Effector memory CD8-positive, alpha-beta T cell (primary cell): ENCODE measurements at regions not wholly inside any gene's neighbourhood (a gene's known extent, or its start where the extent isn't known, plus 50 kb on each side); places are given as distances from the start of the nearest gene placed in this dataset.

Experiments used
- ATAC-seq: fragments of 150-1000 bp; cut with Tn5 transposase; replicated peaks from 2 replicates; pipeline ENCODE4 v1.10.0; 2021; ENCODE audit warnings: mild to moderate bottlenecking, moderate library complexity
- DNase-seq, 3 experiments: peaks; one replicate each; pipeline ENCODE4 v3.0.0; 2021
- H3K27ac Mint-ChIP-seq, 2 donors: one replicate each; pipeline ENCODE4 v1.8.0; 2022; ENCODE audit warnings: mild to moderate bottlenecking in 2 of 2, mixed read lengths in 2 of 2, moderate library complexity in 2 of 2
- H3K27me3 Mint-ChIP-seq, 2 donors: one replicate each; pipeline ENCODE4 v1.8.0; 2022; ENCODE audit warnings: mixed read lengths in 2 of 2
- H3K36me3 Mint-ChIP-seq: one replicate; pipeline ENCODE4 v1.8.0; 2022; ENCODE audit warnings: mild to moderate bottlenecking, moderate library complexity, mixed read lengths; ENCODE audit not compliant: insufficient read depth
- H3K4me1 Mint-ChIP-seq, 2 donors: one replicate each; pipeline ENCODE4 v1.8.0; 2022; ENCODE audit warnings: low read depth in 2 of 2, mixed read lengths in 2 of 2
- H3K4me3 Mint-ChIP-seq, 2 donors: one replicate each; pipeline ENCODE4 v1.8.0; 2022; ENCODE audit warnings: mild to moderate bottlenecking in 2 of 2, mixed read lengths in 2 of 2, moderate library complexity in 2 of 2
- H3K9me3 Mint-ChIP-seq, 2 donors: one replicate each; pipeline ENCODE4 v1.8.0; 2022; ENCODE audit warnings: mixed read lengths in 2 of 2

DNA sequence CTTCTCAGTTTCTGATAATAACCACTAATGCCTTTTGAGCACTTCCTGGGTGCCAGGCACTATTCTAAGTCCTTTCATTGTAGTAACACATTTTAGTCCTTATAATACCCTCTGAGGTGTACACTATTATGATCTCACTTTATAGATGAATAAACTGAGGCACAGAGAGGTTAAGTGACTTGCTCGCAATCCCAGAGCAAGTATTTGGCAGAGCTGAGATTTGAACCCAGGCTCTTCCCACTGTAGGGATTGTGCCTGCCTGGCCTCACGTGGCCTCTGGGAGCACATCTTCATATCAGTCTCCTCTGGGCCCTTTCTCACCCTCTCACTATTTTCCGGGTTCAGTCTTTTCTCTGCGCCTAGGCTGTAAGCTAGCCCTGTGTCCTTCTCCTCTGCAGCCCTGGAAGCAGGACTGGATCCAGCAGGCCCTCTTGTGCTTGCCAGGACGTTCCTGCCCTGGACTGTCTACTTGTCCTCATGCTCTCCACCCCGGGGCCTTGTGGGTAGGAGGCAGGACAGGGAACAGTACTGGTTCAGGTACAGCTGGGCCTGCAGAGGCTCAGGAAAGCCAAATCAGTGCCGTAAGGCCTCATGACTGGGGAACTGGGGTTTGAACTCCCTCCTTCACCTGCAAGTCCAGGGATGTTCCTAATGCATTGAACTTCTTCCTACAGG lies 139.6 kb downstream of the VEGFA start:
- Mint-ChIP-seq H3K4me1 (no peaks in the 10 kb centered on the region), H3K36me3 (peaks cover 6% of the 10 kb centered on the region), H3K27ac (no peak overlapping the region), H3K9me3 (no peaks in the 10 kb centered on the region), H3K4me3 (no peak overlapping the region), H3K27me3 (peaks cover 6 to 55% of the 10 kb centered on the region in 2 donors)
- DNase-seq (no peak), ATAC-seq (no peak)

DNA sequence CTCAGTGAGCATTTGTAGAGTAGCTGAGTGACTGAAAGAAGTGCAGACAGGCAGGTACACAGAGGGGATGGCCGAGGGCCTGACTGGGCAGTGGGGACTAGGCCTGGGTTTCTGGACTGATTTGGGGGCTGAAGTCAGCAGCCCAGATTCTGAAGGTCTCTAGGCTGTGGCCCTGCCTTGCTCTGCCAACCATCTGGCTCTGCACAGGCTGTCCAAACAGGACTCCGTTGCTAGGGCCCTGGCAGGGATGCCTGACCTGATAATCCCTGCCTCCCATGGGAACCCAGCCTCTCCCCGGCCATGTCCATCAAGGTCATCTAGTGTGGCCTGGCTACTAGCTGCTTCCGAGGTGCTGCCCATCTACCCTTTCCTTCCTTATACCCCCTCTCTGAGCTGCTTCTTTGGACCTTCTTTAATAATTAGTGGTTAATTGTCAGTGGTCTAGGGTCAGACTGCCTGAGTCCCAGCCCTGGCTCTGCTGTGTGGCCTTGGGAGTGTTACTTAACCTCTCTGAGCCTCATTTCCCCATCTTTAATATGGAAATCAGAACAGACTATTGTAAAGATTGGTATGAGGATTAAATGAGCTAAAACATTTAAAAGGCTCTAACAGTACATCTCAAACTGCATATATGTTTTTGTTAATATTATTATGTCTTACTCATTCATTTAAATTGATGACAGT lies 137.9 kb downstream of the VEGFA start:
- H3K9me3 Mint-ChIP-seq, result no peaks in the 10 kb centered on the region
- no peak overlapping the region for H3K4me3 Mint-ChIP-seq
- H3K27ac Mint-ChIP-seq, result no peak overlapping the region

DNA sequence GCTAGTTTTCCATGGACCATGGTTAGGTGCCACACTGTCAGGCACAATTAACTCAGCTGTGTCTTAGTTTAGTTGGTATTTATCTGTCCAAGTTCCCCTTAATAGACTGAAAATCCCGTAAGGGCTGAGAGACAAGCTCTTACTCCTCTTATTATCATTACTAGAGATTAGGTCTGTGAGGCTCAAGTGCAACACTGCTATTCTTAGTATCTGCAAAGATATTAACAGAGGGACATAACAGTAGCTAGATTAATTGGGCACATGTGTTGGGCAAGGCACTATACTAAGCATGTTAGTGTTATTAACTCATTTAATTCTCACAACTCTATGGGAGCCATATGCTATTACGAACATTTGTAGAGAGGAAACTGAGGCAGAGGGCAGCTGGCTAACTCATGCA lies 137.3 kb downstream of the VEGFA start:
- H3K4me3 Mint-ChIP-seq, result no peak overlapping the region
- no peak for ATAC-seq
- H3K36me3 Mint-ChIP-seq, result peaks cover 3% of the 10 kb centered on the region
- peaks cover 6 to 34% of the 10 kb centered on the region in 2 donors for H3K27me3 Mint-ChIP-seq
- no peaks in the 10 kb centered on the region for H3K9me3 Mint-ChIP-seq
- H3K27ac Mint-ChIP-seq, result no peak overlapping the region
- no peak for DNase-seq
- H3K4me1 Mint-ChIP-seq, result no peaks in the 10 kb centered on the region

More for the DNA sequence above, 137.9 kb downstream of the VEGFA start:
- ATAC-seq (no peak), DNase-seq (no peak)
- H3K27me3 Mint-ChIP-seq, result peaks cover 6 to 38% of the 10 kb centered on the region in 2 donors
- H3K36me3 Mint-ChIP-seq, result peaks cover 5% of the 10 kb centered on the region
- H3K4me1 Mint-ChIP-seq, result no peaks in the 10 kb centered on the region

DNA sequence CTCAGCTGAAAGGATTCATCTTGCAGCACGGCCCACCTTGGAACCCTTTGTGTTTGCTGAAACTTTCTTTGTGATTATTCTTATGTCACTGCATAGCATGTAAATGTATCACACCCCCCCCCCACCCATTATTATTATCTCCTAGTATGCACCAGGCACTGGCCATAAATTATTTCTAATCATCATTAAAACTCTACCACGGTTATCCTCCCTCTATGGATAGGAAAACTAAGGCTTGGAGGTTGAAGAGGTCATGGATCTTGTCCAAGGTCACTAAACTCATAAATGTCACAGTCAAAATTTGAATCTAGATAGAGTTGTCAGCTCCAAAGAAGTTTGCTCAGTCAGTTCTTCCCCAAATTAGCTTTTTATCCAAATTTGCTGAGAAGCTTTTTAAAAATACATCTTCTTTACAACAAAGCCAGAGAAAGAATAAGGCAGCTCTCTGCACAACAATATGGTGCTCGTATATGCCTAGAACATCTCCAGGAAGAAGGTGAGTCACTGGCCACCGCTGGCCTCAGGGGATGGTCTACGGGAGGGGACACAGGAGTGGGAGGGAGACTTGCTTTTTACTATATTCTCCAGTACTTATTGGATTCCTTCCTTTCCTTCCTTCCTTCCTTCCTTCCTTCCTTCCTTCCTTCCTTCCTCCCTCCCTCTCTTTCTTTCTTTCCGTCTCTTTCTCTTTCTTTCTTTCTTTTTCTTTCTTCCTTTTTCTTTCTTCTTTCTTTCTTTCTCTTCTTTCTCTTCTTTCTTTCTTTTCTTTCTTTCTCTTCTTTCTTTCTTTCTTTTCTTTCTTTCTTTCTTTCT lies 134.5 kb downstream of the VEGFA start:
- H3K4me3 Mint-ChIP-seq, result no peak overlapping the region
- ATAC-seq, result no peak
- DNase-seq, result no peak
- H3K27ac Mint-ChIP-seq, result no peak overlapping the region
- H3K27me3 Mint-ChIP-seq, result peaks cover 6 to 30% of the 10 kb centered on the region in 2 donors
- H3K9me3 Mint-ChIP-seq, result no peaks in the 10 kb centered on the region
- H3K4me1 Mint-ChIP-seq, result no peaks in the 10 kb centered on the region
- H3K36me3 Mint-ChIP-seq, result peaks cover 3% of the 10 kb centered on the region

DNA sequence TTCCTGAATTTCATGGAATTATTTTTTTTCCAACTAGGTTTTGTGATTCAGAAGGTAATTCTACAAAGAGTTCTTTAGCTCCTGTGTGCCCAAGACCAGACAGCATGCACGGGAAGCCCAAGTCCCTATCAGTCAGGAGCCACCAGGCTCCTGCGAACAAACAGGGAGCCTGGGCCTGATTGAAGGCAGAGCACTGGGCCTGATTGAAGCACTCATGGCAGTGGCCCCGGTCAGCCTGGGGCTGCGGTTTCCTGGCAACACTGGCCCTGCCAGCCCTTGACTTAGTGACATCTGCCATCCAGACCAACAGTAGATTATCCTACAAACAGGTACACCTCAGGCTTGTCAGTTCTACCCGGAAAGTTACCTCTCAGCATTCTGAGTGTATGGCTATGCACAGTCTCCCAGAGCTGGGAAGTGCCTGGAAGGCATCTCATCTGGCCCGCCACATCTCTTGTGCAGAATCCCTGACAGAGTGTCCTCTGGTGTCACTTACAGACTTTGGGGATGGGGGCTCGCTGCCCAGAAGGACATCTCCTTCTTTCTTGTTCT lies 133.8 kb downstream of the VEGFA start:
- no peaks in the 10 kb centered on the region for H3K4me1 Mint-ChIP-seq
- no peak overlapping the region for H3K4me3 Mint-ChIP-seq
- H3K27ac Mint-ChIP-seq, result no peak overlapping the region
- no peak for ATAC-seq
- no peak for DNase-seq
- H3K9me3 Mint-ChIP-seq, result no peaks in the 10 kb centered on the region
- H3K27me3 Mint-ChIP-seq, result peaks cover 6 to 27% of the 10 kb centered on the region in 2 donors
- H3K36me3 Mint-ChIP-seq, result peaks cover 3% of the 10 kb centered on the region

DNA sequence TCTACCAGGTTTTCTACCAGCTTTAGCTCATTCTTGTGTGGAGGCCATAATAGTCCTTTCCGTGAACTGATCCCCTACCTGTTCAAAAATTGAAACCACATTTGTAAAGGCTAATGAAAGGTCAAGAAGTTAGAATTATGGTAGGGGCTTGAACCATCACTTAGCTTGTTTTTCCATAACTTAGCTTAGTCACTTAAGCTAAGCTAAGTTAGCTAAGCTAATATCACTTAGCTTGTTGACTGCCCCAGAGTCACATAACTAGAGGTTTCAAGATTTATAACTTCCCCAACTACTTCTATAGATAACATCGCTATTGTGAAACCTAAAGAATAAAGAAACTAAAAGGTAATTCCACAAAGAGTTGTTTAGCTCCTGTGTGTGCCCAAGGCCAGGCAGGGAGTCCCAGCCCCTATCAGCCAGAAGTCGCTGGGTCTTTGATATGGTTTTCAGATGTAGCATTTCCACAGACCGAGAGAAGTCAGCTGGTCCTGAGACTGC lies 131.8 kb downstream of the VEGFA start:
- no peak for ATAC-seq
- Mint-ChIP-seq H3K36me3 (peaks cover 3% of the 10 kb centered on the region), H3K27me3 (peaks cover 0 to 16% of the 10 kb centered on the region in 2 donors), H3K27ac (no peak overlapping the region), H3K9me3 (no peaks in the 10 kb centered on the region), H3K4me1 (no peaks in the 10 kb centered on the region), H3K4me3 (no peak overlapping the region)
- no peak for DNase-seq

DNA sequence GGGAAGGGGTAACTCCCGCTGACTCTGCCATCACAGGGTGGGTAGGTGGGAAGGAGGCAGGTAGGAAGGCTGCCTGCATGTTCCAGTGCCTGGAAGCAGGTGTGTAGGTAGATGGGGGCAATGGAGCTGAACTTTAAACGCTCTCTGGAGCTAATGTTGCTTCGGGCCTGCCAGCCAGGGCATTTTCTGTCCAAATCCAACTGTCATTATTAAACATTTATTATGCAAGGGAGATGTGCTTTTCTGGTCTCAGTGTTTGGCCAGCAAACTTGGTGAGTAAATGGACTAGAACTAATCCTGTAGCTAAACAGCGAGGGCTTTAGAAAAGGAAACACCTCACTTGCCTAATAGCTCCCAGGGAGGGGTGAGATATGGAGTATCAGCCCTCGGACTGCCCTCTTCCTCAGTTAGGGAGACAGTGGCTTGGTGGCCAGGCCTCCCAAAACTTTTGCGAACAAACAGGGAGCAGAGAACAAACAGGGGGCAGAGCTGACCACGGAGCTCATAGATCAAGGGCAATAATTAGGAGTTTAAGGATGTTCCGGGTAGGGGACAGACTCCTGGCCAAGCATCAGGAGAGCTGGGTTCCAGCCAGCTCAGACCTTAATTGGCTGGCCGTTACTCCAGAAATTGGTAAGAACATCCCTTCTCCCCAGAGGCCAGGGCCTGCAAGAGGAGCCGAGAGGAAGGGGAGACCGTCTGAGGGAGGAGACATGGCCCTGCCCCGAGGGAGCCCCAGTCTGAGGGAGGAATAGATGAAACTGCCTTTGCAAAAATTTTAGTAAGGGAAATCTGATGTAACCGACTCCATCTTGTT lies 131.1 kb downstream of the VEGFA start:
- H3K4me1 Mint-ChIP-seq, result no peaks in the 10 kb centered on the region
- H3K27me3 Mint-ChIP-seq, result peaks cover 3 to 14% of the 10 kb centered on the region in 2 donors
- ATAC-seq (no peak), DNase-seq (no peak)
- H3K4me3 Mint-ChIP-seq, result no peak overlapping the region
- no peak overlapping the region for H3K27ac Mint-ChIP-seq
- peaks cover 3% of the 10 kb centered on the region for H3K36me3 Mint-ChIP-seq
- H3K9me3 Mint-ChIP-seq, result no peaks in the 10 kb centered on the region

DNA sequence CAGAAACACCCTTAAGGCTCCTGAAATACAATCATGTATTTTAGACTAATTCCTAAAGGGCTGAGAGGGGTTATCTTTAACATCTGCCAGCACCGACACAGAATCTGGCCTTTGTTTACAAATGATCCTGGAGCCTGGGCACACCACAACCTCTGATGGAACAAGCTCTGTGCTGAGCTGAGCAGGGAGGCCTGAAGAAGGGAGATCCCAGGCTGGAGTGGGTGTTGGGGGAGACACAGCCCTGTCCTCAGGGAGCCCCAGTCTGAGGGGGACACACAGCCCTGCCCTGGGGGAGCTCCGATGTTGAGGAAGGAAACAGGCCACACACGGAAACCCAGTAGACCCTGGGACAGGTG lies 130.5 kb downstream of the VEGFA start:
- H3K9me3 Mint-ChIP-seq, result no peaks in the 10 kb centered on the region
- H3K4me1 Mint-ChIP-seq, result no peaks in the 10 kb centered on the region
- no peak for DNase-seq
- no peak for ATAC-seq
- peaks cover 3% of the 10 kb centered on the region for H3K36me3 Mint-ChIP-seq
- peaks cover 7 to 14% of the 10 kb centered on the region in 2 donors for H3K27me3 Mint-ChIP-seq
- H3K4me3 Mint-ChIP-seq, result no peak overlapping the region
- H3K27ac Mint-ChIP-seq, result no peak overlapping the region

DNA sequence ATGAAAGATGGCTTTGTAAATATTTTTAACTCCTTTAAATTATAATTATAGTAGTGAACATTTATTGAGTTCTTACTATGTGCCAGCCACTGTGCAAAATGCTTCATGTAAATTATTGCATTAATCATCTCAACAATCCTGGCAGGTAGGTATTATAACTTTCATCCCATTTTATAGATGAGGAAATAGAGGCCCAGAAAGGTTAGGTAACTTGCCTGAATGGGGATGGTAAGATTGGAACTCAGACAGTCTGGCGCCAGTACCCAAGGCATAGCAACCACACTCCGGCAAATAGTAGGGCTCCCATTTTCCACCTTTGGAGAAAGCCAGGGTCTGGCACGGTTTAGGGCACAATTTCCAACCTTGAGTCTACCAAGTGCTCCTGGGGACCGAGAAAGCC lies 129.8 kb downstream of the VEGFA start:
- no peak overlapping the region for H3K4me3 Mint-ChIP-seq
- H3K9me3 Mint-ChIP-seq, result no peaks in the 10 kb centered on the region
- no peak overlapping the region for H3K27ac Mint-ChIP-seq
- H3K4me1 Mint-ChIP-seq, result no peaks in the 10 kb centered on the region
- H3K27me3 Mint-ChIP-seq, result peaks cover 7 to 17% of the 10 kb centered on the region in 2 donors
- H3K36me3 Mint-ChIP-seq, result peaks cover 3% of the 10 kb centered on the region
- ATAC-seq (no peak), DNase-seq (no peak)

DNA sequence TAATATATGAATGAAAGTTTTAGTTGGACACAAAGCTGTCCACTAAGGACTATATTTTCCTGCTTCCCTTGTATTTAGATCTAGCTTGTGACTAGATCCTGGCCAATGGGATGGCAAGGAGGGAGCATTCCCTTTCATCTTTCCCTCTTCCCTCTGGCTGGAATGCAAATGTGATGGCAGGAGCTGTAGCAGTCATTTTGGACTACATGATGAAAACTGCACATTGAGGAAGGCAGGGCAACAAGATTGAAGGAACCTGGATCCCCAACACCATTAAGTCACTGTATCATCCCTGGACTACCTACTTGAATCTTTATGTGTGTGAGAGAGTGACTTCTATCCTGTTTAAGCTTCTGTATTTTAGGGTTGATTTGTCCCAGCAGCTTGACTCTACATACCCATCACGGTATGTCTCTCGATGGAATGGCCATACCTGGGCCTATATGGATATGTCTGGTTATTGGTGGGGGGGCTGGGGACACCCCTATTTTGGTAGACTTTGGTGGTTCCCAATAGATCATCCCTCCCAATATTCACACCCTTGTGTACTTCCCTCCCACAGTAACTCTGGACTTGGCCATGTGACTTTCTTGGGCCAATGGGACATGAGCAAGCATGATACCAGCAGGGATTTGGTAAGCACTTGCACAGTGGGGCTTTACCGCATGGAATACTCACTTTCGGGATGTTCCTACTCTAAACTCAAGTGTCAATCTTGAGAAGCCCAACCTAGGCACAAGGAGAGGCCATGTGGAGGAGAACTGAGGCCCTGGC lies 128.5 kb downstream of the VEGFA start:
- Mint-ChIP-seq H3K9me3 (no peaks in the 10 kb centered on the region), H3K36me3 (peaks cover 3% of the 10 kb centered on the region), H3K4me1 (no peaks in the 10 kb centered on the region), H3K4me3 (no peak overlapping the region), H3K27ac (no peak overlapping the region), H3K27me3 (peaks cover 7 to 26% of the 10 kb centered on the region in 2 donors)
- ATAC-seq, result no peak
- no peak for DNase-seq

DNA sequence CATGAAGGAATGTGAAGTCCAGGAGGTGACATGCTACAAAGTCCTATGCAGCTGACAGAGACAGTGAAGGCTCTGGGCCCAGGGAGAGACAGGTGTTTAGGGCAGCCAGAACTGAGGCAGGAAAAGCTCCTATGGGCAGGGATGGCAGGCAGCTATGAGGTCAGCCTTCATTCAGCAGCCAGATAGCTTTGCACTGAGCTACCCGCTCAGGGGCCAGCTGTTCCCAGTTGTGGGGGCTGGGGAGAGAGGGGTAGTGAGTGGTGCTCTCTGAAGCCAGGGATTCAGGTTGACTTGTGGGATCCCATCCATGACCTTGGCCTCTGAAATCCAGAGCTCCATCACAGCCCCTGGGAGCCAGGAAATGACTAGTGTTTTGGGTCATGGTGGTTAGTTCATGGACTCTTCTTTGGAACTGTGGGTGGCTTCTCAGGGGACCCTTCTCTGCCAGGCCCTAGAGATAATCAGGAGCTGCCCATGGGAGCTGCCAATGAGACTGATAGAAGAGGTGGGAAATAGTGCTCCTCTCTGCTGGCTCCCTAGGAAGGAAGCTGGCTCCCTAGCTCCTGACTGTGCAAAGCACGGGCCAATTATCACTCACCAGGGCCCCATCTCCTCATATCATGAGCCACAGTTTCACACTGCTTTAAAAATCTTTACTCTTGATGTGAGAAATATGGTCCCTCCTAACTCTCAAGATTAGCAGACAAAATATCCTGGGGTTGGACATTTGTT lies 127.7 kb downstream of the VEGFA start:
- Mint-ChIP-seq H3K4me1 (no peaks in the 10 kb centered on the region), H3K9me3 (no peaks in the 10 kb centered on the region), H3K4me3 (no peak overlapping the region), H3K27me3 (peaks cover 8 to 34% of the 10 kb centered on the region in 2 donors), H3K27ac (no peak overlapping the region), H3K36me3 (no peaks in the 10 kb centered on the region)
- ATAC-seq (no peak), DNase-seq (no peak)
